8988T (cell line): ENCODE measurements at regions not wholly inside any gene's neighbourhood (a gene's known extent, or its start where the extent isn't known, plus 50 kb on each side); places are given as distances from the start of the nearest gene placed in this dataset.
"Not testable (repeated sequence)": the region's sequence is repeated elsewhere in the genome, so short reads cannot be mapped to it uniquely, and the experiment has no call there.

Source experiments
- DNase-seq: peaks from one replicate; pipeline ENCODE4 v3.0.0; 2011

- DNase-seq: no peak
These were observed 170.4 kb upstream of the SPTLC3 start for GRCh38 chr20:12838261-12838866.

DNA sequence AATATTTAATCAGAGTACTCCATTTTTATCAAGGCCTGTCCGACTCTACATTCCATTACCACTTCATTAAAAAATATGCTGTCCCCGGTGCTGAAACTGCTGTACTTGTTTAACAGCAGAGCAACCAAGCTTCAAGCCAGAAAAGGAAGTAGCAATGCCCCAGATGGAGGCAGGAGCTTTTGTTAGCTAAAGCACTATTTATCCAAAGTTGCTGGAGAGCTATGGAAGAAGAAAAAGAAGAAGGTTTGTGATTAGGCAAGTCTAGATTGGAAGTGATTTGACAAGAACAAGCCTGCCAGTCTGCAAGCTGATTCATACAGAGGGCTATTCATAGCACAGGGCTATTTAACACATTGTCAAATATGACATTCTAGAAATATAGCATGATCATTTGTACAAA lies 160.9 kb upstream of the SPTLC3 start:
- no peak for DNase-seq

GRCh38 chr20:12849225-12849910 lies 159.4 kb upstream of the SPTLC3 start:
- no peak for DNase-seq

DNA sequence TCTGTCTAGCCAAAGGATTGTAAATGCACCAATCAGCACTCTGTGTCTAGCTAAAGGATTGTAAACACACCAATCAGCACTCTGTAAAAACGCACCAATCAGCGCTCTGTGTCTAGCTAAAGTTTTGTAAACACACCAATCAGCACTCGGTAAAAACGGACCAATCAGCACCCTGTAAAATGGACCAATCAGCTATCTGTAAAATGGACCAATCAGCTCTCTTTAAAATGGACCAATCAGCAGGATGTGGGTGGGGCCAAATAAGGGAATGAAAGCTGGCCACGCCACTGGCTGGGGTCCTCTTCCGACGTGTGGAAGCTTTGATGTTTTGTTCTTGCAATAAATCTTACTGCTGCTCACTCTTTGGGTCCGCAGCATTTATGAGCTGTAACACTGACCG lies 151.1 kb upstream of the SPTLC3 start:
- DNase-seq: not testable (repeated sequence)

DNA sequence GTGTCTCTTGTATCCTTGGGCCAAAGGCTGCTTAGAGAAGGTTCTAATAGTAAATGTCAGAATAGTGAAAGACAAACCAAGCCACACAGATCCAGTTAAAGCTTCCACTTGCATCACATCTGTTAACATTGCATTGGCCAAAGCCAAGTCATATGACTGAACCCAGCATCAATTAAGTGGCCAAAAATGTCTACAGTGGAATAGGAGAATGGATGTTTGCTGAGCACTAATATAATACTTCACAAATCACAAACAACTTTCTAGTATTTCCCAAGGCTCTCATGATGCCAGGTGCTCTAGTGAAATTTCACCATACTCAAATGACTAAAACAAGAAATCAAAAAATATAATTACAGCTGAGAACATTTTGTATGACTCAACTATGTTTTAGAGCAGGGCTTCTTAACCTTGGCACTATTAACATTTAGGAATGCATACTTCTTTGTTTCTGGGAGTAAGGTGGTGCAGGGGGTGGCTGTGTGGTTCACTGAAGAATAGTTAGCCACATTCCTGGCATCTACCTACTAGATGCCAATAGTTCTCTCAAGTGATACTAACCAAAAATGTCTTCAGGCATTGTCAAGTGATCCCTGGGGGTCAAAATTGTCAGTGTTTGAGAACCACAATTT lies 148.0 kb upstream of the SPTLC3 start:
- DNase-seq: no peak

- DNase-seq: no peak
These were observed 139.1 kb upstream of the SPTLC3 start for GRCh38 chr20:12869669-12870068.

GRCh38 chr20:12870588-12870987 lies 138.2 kb upstream of the SPTLC3 start:
- DNase-seq: no peak

DNA sequence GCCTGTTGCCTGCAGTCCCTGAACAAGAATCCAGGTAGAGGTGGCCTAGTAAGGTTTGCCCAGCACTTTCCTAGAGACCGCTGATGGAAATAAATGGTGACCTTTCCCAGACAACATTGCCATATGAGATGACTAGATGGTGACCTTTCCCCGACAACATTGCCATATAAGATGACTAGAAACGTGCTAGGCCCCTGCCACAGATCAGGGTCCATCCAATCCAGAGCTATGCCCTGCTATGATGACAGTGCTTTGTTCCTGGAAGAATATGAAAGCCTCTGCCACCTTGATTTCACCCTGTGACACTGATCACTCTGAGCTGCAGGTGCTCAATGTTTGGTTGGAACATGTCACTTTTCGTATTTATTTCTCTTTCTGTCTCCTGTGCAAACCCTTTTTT lies 133.8 kb upstream of the SPTLC3 start:
- no peak for DNase-seq

- DNase-seq: no peak
These were observed 133.3 kb upstream of the SPTLC3 start for GRCh38 chr20:12875510-12875909.

DNA sequence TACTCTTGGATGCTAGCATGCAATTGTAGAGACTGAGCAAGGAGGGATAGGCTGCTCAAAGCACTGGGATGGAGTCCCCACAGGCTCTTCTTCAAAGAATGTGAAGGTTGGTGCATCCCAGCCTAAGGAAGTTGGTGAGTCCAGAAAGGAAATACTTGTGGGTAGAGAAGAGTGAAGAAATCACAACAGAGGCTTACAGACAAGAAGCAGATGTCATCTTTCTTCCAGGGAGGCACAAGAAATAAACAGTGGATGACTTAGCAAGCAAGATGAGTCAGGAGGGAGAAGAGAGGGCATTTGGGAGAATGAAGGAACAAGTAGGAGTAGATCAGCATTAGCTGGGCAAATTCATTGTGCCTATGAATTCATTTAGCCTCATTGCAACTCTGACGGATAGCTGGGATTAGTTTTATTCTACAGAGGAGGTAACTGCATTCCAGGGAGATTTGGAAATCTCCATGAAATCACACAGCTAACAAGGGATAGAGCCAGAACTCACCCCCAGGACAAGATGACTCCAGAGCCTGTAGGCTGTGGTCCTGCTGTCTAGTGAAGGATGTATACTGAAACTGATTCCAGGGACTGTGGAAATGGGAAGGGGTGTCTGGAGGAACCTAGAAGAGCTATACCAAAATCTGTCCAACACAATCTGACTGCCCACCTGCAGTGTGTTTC lies 125.8 kb upstream of the SPTLC3 start:
- DNase-seq: no peak

- DNase-seq: no peak
These were observed 125.3 kb upstream of the SPTLC3 start for GRCh38 chr20:12883507-12883885.

DNA sequence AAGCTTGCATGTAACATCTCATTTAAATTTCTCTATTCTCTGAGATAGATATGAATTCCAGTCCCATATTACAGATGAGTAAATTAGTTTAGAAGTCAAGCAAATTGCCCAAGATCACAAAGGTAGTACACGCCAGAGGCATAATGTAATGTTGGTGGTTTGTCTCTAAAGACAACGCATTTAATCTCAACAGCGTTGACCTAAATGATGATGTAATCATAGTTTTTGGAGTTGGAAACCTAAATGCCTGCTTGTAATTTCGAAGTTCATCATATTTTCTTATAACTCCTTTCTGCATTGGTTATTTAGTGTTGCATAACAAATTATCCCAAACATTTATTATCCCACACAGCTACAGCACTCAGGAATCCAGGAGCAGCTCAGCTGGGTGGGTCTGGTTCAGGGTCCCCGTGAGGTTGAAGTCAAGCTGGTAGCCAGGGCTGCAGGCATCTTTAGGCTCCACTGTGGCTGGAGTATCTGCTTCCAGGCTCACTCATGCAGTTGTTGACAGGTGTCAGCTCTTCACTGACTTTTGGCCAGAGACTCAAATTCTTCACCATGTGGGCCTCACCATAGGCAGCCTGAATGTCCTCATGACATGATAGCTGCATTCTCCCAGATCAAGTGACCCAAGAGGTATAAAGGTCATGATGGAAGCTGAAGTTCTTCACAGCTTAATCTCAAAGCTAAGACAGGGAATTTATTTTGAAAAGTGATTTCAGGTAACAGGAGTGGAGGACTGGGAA lies 122.0 kb upstream of the SPTLC3 start:
- DNase-seq: no peak

- no peak for DNase-seq
These were observed 117.1 kb upstream of the SPTLC3 start for GRCh38 chr20:12891643-12892042.

GRCh38 chr20:12893019-12893418 lies 115.8 kb upstream of the SPTLC3 start:
- no peak for DNase-seq

DNA sequence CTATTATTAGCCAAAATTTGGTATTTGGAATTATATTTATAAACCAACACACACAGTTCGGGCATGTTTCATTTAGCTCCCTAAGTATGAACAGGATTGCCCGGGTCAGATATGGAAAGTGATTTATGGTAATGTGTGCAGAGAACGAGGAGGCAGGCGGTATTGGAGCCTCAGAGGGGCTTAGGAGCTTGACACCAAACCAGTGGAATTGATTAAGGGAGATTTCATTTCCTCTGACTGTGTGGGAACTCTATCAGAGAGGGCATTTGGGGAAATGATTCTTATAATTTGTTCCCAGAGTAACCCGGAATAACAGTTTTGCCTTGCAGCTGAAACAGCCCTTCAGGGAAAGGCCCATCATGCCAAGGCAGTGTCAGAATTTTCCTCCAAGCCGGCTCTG lies 115.1 kb upstream of the SPTLC3 start:
- DNase-seq: no peak

DNA sequence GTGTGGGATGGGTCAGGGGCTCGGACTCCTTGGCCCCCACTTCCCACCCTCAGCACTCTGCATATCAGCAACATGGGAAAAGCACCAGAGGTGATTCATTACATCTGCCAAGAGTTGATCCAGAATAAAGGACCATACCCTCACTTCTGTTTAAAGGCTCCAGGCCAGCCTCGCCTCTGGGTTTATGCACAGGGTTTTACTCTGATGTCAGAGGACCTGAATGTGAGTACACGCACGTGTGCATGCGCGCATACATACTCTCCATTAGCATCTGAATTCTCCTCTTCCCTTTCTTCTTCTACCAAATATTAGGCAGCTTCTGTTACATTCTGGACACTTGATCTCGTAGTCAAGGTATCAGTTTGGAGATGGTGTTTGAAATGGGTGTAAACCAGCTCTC lies 114.7 kb upstream of the SPTLC3 start:
- no peak for DNase-seq

DNA sequence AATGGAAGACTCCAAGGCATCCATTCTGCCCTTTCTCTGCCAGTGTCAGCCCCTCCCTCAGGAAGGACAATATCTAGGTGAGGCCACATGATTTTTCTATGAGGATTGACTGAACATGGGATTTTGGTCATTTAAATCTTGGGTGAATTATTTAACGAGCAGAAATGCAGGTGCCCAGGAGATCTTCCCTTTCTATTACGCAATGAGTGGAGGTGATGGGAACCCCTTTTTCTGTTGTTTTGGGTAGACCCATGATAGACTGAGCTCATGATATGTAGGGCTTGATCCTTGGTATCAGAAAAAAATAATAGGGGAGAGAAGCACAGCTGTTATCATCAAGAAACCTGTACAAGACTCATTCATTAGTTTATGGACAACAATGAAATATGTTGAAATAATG lies 112.6 kb upstream of the SPTLC3 start:
- no peak for DNase-seq

DNA sequence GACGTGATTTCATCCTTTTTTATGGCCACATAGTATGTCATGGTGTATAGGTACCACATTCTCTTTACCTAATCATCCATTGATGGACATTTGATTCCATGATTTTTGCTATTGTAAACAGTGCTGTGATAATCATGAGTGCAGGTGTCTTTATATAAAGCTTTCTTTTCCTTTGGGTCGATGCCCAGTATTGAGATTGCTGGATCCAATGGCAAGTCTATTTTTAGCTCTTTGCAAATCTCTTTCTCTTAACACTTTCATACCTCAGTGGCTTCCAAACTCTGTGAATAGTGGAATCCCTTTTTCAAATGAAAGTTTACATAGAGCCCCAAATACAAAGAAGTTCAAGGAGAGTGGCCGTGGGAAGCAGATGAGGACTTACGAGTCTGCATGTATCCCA lies 105.8 kb upstream of the SPTLC3 start:
- DNase-seq: no peak

GRCh38 chr20:12906361-12906760 lies 102.4 kb upstream of the SPTLC3 start:
- no peak for DNase-seq

DNA sequence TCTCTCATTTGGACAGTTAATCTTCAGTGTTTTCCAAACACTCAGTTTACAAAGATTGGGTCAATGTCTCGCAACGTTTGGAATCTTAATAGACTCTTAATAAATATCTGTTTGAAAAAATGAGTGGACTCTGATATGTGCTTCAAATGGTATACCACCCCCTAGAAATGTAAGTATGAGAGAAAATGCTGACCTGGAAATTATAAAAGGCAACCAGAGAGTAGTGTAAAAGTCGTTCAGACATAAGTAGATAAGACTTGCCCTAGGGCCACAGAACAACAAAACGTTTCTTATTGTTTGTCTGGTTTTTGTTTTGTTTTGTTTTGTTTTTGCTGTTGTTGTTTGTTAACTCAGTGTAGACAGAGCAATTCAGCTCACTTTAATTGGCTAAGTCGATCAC lies 97.4 kb upstream of the SPTLC3 start:
- DNase-seq: no peak

DNA sequence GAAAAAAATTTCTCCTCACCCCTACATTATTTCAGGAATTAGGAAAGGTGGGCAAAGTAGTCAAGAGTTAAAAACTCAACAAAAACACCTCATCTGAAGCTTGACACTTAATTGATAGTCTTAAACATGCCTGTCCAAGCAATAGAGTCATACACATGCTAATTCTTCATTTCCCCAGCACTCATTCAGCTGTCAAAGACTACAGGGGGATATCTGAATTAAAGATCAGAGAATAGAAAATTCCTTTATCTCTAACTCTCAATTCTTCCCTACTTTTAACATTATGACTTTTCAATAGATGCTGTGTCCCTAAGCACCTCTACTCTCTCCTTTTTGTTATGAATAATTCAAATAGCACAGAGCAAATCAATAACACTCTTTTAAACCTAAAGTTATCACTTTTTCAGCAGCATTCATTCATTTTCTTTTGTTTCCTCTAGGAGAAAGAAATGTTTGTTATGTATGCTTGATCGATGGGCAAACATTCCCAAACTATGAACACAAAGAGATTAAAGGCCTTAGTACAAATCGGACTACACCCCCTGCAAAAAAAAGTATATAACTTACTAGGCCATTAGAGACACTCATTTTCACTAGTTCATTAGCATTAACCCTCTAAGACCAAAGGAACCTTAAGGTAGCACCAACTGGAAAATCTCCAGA lies 94.9 kb upstream of the SPTLC3 start:
- DNase-seq: no peak

- no peak for DNase-seq
These were observed 94.0 kb upstream of the SPTLC3 start for GRCh38 chr20:12914804-12915203.

DNA sequence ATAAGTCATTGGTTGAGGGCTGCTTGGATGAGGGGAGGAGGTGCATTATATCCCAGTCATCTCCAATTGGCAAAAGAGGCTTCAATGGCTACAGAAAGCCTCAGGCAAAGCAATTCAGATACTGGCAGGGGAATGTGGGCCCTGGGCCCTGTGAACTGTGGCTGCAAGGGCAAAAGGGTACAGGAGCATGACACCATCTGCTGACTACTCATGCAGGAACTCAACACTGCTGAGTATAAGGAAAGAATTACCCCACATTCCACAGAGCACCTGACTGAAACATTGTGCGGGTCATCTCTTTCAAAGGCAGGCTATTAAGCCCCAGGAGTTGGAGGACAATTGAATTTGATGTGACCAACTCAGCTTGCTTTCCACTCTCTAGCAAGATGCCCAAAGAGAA lies 92.1 kb upstream of the SPTLC3 start:
- DNase-seq: no peak
